Effector CD8-positive, alpha-beta T cell (primary cell): ENCODE measurements at regions not wholly inside any gene's neighbourhood (a gene's known extent, or its start where the extent isn't known, plus 50 kb on each side); places are given as distances from the start of the nearest gene placed in this dataset.

Experiments used
- DNase-seq: peaks from one replicate; lab custom pipeline; 2025; lab: John Stamatoyannopoulos, UW

- DNase-seq = no peak
Measured at GRCh38 chr21:36532769-36533467, 53.0 kb upstream of the CLDN14 start.

DNA sequence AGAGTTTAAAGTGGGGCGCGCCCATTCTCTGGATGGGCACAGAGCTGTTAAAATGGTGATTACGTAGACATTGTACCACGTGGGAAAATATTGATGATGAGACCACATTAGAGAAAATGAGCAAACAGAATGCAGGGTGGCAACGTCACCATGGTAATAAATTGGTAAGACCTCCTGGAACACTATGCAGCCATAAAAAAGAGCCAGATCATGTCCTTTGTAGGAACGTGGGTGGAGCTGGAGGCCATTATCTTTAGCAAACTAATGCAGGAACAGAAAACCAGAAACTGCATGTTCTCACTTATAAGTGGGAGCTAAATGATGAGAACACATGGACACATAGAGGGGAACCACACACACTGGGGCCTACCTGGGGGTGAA lies 53.5 kb upstream of the CLDN14 start:
- DNase-seq = no peak

DNA sequence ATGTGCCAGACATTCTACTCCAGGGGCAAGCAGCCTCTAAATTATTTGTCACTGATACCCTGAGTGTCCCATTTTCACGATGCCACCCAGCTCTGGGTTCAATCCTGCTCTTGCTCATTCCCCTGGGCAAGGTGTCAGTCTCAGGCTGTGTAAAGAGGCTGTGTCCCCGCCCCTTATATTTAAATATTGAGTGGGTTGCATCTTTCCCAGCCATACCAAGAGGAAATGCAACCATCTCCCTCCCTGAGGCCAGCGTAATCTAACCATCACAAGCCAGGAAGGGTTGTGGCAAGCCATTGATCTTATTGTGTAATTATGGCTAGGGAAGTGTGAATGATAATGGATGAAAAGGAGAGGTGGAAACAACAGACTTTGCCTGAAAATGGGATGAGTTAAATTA lies 54.7 kb upstream of the CLDN14 start:
- DNase-seq = no peak

GRCh38 chr21:36535618-36536241 lies 55.8 kb upstream of the CLDN14 start:
- no peak for DNase-seq

DNA sequence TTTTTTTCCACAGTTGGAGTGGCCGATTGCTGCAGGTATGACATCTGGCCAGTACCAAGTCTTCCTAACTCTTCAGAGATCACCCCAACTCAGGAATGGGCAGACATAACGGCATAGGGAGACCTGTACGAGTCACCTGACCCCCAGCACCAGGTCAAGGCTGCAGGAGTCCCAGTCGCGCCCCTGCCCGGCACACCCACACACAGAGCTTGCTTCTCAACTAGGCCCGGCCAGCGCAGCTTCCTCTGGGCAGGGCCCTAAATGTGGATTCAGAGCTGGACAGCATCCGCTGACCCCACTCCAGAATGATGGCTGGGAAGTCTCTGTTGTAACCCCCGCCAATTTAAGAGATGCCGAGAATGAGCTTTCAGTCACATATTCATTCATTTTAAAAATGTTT lies 58.8 kb upstream of the CLDN14 start:
- no peak for DNase-seq

GRCh38 chr21:36539434-36540150 lies 59.7 kb upstream of the CLDN14 start:
- DNase-seq = no peak

GRCh38 chr21:36540700-36541099 lies 60.8 kb upstream of the CLDN14 start:
- no peak for DNase-seq

GRCh38 chr21:36541721-36542139 lies 61.8 kb upstream of the CLDN14 start:
- DNase-seq = no peak

DNA sequence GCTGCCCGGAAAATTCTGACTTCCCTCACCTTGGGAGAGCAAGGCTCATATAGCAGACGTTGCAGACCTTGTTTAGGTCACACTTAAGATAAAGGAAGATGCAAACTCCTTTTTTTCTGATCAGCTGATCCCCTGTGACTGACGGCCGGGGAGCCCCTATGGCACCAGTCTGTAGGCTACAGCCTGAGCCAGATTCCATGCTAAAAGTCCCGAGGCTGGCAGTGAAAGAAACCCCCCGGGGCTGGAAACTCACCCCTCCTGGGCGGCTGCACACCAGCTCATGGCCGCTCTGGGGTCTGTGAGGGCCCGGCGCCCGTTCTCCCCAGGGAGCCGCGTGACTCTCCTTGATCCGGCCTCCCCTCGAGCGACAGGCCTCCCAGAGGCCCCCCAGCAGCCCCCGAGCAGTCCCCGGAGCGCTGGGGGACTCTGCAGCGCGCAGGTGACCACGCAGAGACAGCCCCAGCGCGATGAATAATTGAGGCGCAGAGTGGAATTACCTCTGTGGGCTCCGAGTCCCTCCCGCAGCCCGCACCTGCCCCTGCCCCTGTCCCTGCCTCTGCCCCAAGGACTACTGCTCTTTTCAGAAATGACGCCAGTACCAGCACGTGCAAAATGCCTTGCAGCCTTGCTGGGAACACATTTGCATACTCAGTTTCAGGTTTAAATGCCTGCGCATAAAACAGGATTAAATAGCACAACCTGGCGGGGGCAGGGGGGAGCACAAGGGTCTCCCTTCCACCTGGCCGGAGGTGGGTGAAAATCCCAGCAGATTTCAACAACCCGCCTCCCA lies 62.6 kb upstream of the CLDN14 start:
- no peak for DNase-seq

DNA sequence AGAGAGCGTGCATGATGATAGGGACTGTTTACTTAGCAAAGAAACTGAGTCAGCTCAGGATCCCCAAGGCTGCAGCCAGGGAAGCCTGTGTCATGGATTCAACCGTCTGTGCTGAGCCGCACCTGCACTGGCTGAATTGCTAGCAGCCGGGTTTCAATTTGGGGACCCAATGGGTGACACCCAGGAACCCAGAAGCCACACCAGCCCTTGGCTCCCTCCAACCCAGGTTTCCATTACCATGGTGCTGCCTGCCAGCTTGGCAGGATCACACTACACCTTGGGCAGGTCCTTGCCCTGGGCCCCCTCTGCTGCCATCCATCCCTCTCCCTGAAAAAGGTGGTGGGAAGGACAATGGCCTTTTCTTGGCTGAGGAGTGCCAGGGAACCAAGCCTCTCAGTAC lies 64.0 kb upstream of the CLDN14 start:
- no peak for DNase-seq

DNA sequence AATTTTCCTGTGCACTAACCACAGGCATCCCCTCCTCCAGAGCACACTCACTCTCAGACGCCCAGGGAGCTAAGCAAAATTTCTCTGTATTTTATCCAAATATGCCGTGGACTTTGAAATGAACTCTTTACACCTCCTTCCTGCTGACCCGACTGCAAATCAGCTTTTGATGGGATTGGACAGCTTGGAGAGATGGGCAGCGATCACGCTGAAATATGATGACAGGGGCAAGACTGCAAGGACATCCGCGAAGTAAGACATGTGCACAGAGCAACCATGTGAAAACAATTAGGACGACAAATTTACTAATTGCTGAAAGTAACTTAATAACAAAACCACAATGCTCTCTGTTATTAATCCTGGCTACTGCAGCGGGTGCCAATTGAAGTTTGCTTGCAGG lies 64.6 kb upstream of the CLDN14 start:
- no peak for DNase-seq

DNA sequence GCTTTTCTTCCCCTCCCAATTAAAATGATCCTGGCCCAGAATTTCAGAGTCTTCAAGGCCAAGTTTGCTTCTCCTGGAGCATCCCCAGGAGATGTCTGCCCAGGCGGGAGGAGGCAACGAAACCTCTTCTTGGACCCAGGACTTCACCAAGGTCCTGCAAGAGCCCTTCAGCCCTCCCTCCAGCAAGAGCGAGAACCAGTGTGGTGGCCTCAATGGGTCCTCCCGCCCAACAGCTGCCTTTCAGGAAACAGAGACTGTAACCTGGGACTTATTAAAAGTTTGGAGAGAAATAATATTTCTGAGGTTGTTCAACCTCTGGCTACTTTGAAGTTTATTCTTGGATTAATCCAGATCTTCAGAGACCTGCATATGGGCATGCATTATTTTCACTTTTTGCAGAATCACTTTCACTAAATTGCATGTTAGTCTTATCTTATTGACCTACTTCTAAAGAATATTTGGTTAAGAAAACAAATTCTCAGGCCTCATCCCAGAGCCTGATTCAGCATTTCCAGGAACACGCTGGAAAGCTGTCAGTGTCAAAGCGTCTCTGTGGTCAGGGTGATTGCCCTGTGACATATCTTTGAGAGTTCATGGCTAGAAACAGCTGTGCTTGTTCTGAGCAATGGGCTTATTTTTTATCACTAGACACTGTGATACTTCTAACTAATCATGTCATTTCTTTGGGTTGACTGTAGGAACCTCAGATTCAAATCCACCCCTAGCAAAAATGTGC lies 66.0 kb upstream of the CLDN14 start:
- no peak for DNase-seq

- no peak for DNase-seq
Measured at GRCh38 chr21:36547464-36547863, 67.5 kb upstream of the CLDN14 start.

DNA sequence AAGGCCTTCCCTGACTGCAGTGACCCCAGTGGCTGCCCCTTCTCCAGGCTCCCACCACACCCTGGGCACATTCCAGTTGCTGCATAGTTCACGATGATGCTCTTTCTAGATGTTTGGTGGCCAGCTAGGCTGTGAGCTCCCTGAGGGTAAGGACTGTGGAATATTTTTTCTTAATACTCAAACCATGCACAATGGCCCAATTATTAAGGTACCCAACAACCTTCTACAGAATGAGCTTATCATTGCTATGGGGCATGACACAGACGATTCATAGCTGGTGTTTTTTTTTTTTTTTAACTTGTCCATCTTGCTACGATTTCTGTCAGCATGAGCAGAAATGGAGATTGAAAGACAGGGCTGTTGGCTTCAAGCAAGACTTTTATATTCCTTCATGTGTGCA lies 68.9 kb upstream of the CLDN14 start:
- DNase-seq = no peak

- DNase-seq = no peak
Measured at GRCh38 chr21:36549470-36549869, 69.5 kb upstream of the CLDN14 start.

GRCh38 chr21:36550761-36551160 lies 70.8 kb upstream of the CLDN14 start:
- no peak for DNase-seq

DNA sequence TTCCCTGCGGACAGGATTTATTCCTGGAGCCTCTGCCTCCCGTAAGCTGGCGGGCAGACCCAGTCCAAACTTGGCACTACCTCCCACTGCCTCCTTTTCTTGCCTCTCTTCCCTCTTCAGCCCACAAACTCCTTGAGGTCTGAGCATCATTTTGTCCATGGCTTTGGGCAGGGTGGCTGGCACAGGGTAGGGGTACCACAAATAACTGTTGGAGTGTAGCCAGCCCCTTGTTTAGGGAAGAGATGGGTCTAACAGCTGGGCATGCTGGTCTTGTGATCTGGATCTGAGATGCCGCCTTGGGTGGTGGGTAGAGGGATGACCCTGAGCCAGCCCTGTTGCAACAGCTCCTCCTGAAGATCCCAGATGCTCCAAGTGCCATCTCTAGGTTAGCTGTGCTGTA lies 71.4 kb upstream of the CLDN14 start:
- no peak for DNase-seq

DNA sequence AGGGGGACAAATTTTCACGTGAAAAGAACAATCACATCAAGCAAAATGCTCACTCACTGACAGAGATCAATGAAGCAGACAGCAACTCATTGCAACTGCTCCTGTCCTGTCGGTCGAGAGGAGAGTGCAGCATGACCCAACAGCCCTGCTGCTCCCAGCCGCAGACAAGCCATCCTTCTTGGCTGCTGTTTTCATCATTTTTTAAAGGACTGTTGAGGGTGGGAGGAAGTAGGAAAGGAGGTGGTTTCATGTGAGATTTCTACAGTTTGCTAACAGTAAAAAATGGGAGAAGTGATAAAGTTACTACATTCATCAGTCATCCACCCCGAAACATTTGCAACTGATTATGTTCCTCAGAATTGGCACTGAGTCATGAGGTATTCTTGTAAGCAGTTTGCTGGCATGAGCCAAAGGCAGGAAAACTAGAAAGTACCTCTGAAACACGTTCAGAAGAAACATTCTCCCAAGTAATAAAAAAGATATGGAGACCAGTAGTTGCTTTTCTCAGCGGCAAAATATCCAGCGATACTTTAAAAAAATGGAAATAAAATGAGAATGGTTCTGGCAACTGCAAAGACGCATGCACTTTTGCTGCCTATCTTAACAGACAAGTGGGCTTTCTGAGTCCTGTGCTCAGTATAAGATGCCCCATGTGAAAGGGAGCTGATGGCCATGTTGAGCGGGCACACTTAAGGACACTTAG lies 72.0 kb upstream of the CLDN14 start:
- no peak for DNase-seq

DNA sequence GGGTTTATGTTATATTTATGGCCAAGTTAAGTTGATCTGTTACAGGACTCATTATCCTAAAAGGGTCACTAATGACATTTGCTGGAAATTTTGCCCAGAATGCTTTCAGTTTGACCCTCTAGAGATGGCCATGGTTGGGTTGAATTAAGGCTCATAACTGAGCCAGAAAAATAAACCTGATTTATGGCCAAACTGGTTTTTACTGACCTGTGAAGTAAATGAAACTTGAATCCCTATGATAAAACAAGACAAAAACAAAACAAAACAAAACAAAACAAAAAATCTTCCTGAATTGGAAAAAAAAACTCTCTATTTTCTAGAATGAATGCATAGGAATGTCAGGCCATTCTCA lies 72.5 kb upstream of the CLDN14 start:
- no peak for DNase-seq

- DNase-seq = no peak
Measured at GRCh38 chr21:36553406-36553805, 73.5 kb upstream of the CLDN14 start.

GRCh38 chr21:36554411-36555157 lies 74.7 kb upstream of the CLDN14 start:
- DNase-seq = no peak
